Transverse colon (tissue), 4 donors: ENCODE measurements at regions not wholly inside any gene's neighbourhood (a gene's known extent, or its start where the extent isn't known, plus 50 kb on each side); places are given as distances from the start of the nearest gene placed in this dataset.

Experiments used
- CTCF ChIP-seq, 5 experiments: fragments of 200-600 bp in 3 of 5; fragments of 450-650 bp in 2 of 5; sonication (generic) in 3 of 5; IDR thresholded peaks; 1 replicate in 2 of 5; 2 replicates in 3 of 5; pipeline ENCODE4 v1.5.1; 2016 to 2017; ENCODE audit warnings: antibody characterized with exemption in 5 of 5, inconsistent platforms in 3 of 5, mild to moderate bottlenecking in 2 of 5, moderate library complexity in 1 of 5
- EP300 ChIP-seq: sonication (generic); formaldehyde crosslinking; IDR thresholded peaks from one replicate; pipeline ENCODE4 v1.6.1; 2017; ENCODE audit warnings: antibody characterized with exemption, low read depth
- POLR2A ChIP-seq: fragments of 450-650 bp; IDR thresholded peaks from one replicate; pipeline ENCODE4 v1.6.1; 2016; ENCODE audit warnings: antibody characterized with exemption, mild to moderate bottlenecking, moderate library complexity
- POLR2AphosphoS5 ChIP-seq, 3 donors: sonication (generic); formaldehyde crosslinking; IDR thresholded peaks; one replicate each; pipeline ENCODE4 v1.6.1; 2016; ENCODE audit warnings: antibody characterized with exemption in 3 of 3

GRCh38 chr10:116792817-116793216 lies 50.5 kb upstream of the HSPA12A start:
- TF ChIP-seq EP300, result no peak
- TF ChIP-seq CTCF (IDR thresholded peaks at IDR 0.05), result no peak
- TF ChIP-seq POLR2A, result no peak
- no peak for TF ChIP-seq POLR2AphosphoS5 (IDR thresholded peaks at IDR 0.05)
